ENCODE measurements at regions not wholly inside any gene's neighbourhood (a gene's known extent, or its start where the extent isn't known, plus 50 kb on each side); places are given as distances from the start of the nearest gene placed in this dataset.

- Mint-ChIP-seq H3K27ac (no peak overlapping the region), H3K4me3 (no peak overlapping the region), H3K36me3 (ENCODE audit: low read depth) (no peaks in the 10 kb centered on the region), H3K9me3 (no peaks in the 10 kb centered on the region), H3K27me3 (peaks cover 31% of the 10 kb centered on the region), H3K4me1 (peaks cover 6% of the 10 kb centered on the region)
- CTCF ChIA-PET: interaction anchor here (0.6 to 9.5 kb wide), 4 partner anchors 110 to 565 kb away, joined by 3 to 246 read pairs (median 4); no protein-coding TSS in a partner anchor
- intact Hi-C loops (cut with micrococcal nuclease): loop anchor here (5.0 to 10.0 kb wide), 2 partner anchors 201 to 1129 kb away; partner anchors contain the start of gene REEP3
- POLR2A ChIA-PET: no interaction called here
- DNase-seq (no peak), ATAC-seq (ENCODE audit: low read depth) (no peak)
- TF ChIP-seq, protein P1, sequence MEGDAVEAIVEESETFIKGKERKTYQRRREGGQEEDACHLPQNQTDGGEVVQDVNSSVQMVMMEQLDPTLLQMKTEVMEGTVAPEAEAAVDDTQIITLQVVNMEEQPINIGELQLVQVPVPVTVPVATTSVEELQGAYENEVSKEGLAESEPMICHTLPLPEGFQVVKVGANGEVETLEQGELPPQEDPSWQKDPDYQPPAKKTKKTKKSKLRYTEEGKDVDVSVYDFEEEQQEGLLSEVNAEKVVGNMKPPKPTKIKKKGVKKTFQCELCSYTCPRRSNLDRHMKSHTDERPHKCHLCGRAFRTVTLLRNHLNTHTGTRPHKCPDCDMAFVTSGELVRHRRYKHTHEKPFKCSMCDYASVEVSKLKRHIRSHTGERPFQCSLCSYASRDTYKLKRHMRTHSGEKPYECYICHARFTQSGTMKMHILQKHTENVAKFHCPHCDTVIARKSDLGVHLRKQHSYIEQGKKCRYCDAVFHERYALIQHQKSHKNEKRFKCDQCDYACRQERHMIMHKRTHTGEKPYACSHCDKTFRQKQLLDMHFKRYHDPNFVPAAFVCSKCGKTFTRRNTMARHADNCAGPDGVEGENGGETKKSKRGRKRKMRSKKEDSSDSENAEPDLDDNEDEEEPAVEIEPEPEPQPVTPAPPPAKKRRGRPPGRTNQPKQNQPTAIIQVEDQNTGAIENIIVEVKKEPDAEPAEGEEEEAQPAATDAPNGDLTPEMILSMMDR (IDR thresholded peaks at IDR 0.05): no peak
Measured at GRCh38 chr10:63723320-63723719, 202.1 kb downstream of the REEP3 start.

DNA sequence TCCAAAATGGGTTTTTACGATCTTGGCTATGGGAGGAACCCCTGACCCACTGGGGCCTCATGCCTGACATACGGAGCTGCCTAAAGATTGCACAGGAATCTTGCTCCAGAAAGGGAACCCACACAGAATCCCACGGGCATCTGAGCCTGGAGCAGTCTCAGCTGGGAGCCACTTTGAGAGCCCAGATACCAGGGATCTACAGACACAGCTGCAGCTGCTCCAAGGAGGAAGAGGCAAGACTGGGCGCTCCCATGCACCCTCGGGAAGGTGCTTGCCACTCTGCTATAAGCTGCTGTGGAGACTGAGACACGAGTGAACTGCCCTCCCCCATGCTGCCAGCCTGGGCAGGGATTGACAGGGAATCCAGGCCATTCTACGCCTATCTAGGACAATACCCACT is 202.5 kb downstream of the REEP3 start:
- H3K27me3 Mint-ChIP-seq: peaks cover 31% of the 10 kb centered on the region
- no peak overlapping the region for H3K27ac Mint-ChIP-seq
- TF ChIP-seq, protein P1 (IDR thresholded peaks at IDR 0.05): no peak
- H3K4me1 Mint-ChIP-seq: peaks cover 6% of the 10 kb centered on the region
- no peak for ATAC-seq (ENCODE audit: low read depth)
- H3K4me3 Mint-ChIP-seq: no peak overlapping the region
- CTCF ChIA-PET: interaction anchor here (0.6 to 9.5 kb wide), 3 partner anchors 349 to 565 kb away, joined by 3 to 246 read pairs (median 4); no protein-coding TSS in a partner anchor
- POLR2A ChIA-PET: no interaction called here
- H3K36me3 Mint-ChIP-seq (ENCODE audit: low read depth): no peaks in the 10 kb centered on the region
- H3K9me3 Mint-ChIP-seq: no peaks in the 10 kb centered on the region
- no peak for DNase-seq
- intact Hi-C loops (cut with micrococcal nuclease): loop anchor here (5.0 to 10.0 kb wide), 2 partner anchors 201 to 1129 kb away; partner anchors contain the start of gene REEP3

GRCh38 chr10:63724922-63725321 is 203.7 kb downstream of the REEP3 start:
- Mint-ChIP-seq H3K36me3 (ENCODE audit: low read depth) (no peaks in the 10 kb centered on the region), H3K27me3 (peaks cover 31% of the 10 kb centered on the region), H3K9me3 (no peaks in the 10 kb centered on the region), H3K27ac (no peak overlapping the region), H3K4me1 (peaks cover 6% of the 10 kb centered on the region), H3K4me3 (no peak overlapping the region)
- ChIA-PET POLR2A (interaction anchor here (0.6 kb wide), 1 partner anchor 1679 kb away, joined by 5 read pairs; no protein-coding TSS in a partner anchor), CTCF (no interaction called here)
- intact Hi-C loops (cut with micrococcal nuclease): loop anchor here (5.0 to 10.0 kb wide), 2 partner anchors 203 to 1130 kb away; partner anchors contain the start of gene REEP3
- TF ChIP-seq, protein P1 (IDR thresholded peaks at IDR 0.05): no peak
- no peak for ATAC-seq (ENCODE audit: low read depth)
- no peak for DNase-seq

GRCh38 chr10:63726867-63727266 is 205.7 kb downstream of the REEP3 start:
- Mint-ChIP-seq H3K27me3 (peaks cover 31% of the 10 kb centered on the region), H3K27ac (no peak overlapping the region), H3K4me3 (no peak overlapping the region), H3K9me3 (no peaks in the 10 kb centered on the region), H3K4me1 (no peaks in the 10 kb centered on the region), H3K36me3 (ENCODE audit: low read depth) (no peaks in the 10 kb centered on the region)
- TF ChIP-seq, protein P1 (IDR thresholded peaks at IDR 0.05): no peak
- POLR2A ChIA-PET: no interaction called here
- DNase-seq (no peak), ATAC-seq (ENCODE audit: low read depth) (no peak)
- CTCF ChIA-PET: interaction anchor here (1.1 kb wide), 1 partner anchor 560 kb away, joined by 3 read pairs; no protein-coding TSS in a partner anchor
- intact Hi-C loops (cut with micrococcal nuclease): loop anchor here (10.0 kb wide), 1 partner anchor 1132 kb away; no protein-coding TSS in a partner anchor

DNA sequence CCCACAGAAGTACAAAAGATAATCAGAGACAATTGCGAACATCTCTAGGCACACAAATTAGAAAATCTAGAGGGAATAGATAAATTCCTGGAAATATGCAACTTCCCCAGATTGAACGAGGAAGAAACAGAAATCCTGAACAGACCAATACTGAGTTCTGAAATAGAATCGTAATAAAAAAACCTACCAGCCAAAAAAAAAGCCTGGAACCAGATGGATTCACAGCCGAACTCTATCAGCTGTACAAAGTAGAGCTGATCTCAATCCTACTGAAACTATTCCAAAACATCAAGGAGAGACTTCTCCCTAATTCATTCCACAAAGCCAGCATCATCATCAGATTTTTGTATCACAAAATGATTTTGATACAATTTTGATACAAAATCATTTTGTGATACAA is 206.4 kb downstream of the REEP3 start:
- Mint-ChIP-seq H3K36me3 (ENCODE audit: low read depth) (no peaks in the 10 kb centered on the region), H3K27ac (no peak overlapping the region), H3K4me1 (no peaks in the 10 kb centered on the region), H3K4me3 (no peak overlapping the region), H3K9me3 (no peaks in the 10 kb centered on the region), H3K27me3 (peaks cover 26% of the 10 kb centered on the region)
- DNase-seq (no peak), ATAC-seq (ENCODE audit: low read depth) (no peak)
- TF ChIP-seq, protein P1 (IDR thresholded peaks at IDR 0.05): no peak
- ChIA-PET POLR2A (interaction anchor here (0.7 kb wide), 1 partner anchor 390 kb away, joined by 4 read pairs; no protein-coding TSS in a partner anchor), CTCF (interaction anchor here (1.1 kb wide), 1 partner anchor 561 kb away, joined by 3 read pairs; no protein-coding TSS in a partner anchor)
- intact Hi-C loops (cut with micrococcal nuclease): loop anchor here (10.0 kb wide), 1 partner anchor 1133 kb away; no protein-coding TSS in a partner anchor
